ENCODE measurements at regions not wholly inside any gene's neighbourhood (a gene's known extent, or its start where the extent isn't known, plus 50 kb on each side); places are given as distances from the start of the nearest gene placed in this dataset.

- no peak for TF ChIP-seq POLR2A (IDR thresholded peaks at IDR 0.05)
- TF ChIP-seq CTCF (IDR thresholded peaks at IDR 0.05 in 8 of 11, conservative IDR thresholded peaks at IDR 0.05 in 3 of 11), result no peak
Observed at GRCh38 chr3:153396581-153396980, 234.6 kb downstream of the RAP2B start.

Data from spleen (tissue), 7 donors.